ENCODE measurements at regions not wholly inside any gene's neighbourhood (a gene's known extent, or its start where the extent isn't known, plus 50 kb on each side); places are given as distances from the start of the nearest gene placed in this dataset.

DNA sequence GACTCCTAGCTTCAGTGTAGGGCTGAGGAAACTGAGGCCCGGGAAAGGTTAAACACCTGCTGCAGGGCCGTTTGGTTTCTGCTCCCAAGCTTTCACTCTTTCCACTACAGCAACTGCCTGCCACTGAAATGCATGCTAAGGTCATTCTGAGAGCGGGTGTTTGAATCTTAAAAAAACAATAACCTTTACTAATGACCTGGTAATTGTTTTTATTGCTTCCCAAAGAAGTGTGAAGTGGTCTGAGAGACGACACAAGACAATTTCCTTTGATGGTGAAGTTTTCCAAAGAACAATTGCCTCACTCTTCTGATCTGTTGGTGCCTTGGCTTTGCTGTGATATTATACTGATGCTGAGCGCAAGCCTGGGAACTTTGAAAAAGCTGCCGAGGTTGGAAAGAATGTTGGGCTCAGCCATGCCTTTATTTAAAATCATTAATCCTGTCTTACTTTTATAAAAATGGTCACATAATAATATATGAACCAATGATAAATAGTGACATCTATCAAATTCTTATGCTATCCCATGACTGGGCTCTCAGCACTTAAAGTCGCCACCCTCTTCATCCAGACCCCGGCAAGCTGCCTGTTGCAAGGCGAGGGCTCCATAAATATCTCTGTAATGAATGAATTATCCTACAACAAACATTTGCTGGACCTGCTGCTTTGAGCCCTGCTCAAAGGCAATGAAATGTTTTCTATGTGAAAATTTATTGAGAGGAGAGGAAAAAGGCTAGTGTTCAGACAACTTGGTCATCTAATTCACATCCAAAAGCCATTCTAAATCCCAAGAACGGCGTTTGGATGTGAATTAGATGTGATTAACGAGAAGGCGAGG is 67.8 kb upstream of the SOD3 start:
- no peak overlapping the region for H3K4me3 ChIP-seq (ENCODE audit: low read length)
- Mint-ChIP-seq H3K9me3 (peaks cover 0 to 2% (median 0%) of the 10 kb centered on the region in 11 donors), H3K27me3 (peaks cover 0 to 23% (median 14%) of the 10 kb centered on the region in 5 donors), H3K36me3 (no peaks in the 10 kb centered on the region), H3K4me1 (no peaks in the 10 kb centered on the region), H3K4me3 (no peak overlapping the region), H3K27ac (no peak overlapping the region)
- no peaks in the 10 kb centered on the region for H3K27me3 ChIP-seq (ENCODE audit: control insufficient read depth in 2 of 2, insufficient read depth in 2 of 2, low read length in 2 of 2)
- no peaks in the 10 kb centered on the region for H3K9me3 ChIP-seq (ENCODE audit: control insufficient read depth in 2 of 3, low read length in 3 of 3)
- DNase-seq (no peak), ATAC-seq (no peak)
- H3K4me1 ChIP-seq (ENCODE audit: control insufficient read depth in 2 of 2, insufficient read depth in 2 of 2, low read length in 2 of 2) = no peaks in the 10 kb centered on the region
- ChIA-PET CTCF (no interaction called here), POLR2A (no interaction called here)
- no peak overlapping the region for H3K27ac ChIP-seq (ENCODE audit: low read depth, low read length)
- intact Hi-C loops (cut with micrococcal nuclease) = no loop called here
- H3K36me3 ChIP-seq (ENCODE audit: control insufficient read depth in 2 of 3, insufficient read depth in 3 of 3, low read length in 3 of 3) = no peaks in the 10 kb centered on the region

DNA sequence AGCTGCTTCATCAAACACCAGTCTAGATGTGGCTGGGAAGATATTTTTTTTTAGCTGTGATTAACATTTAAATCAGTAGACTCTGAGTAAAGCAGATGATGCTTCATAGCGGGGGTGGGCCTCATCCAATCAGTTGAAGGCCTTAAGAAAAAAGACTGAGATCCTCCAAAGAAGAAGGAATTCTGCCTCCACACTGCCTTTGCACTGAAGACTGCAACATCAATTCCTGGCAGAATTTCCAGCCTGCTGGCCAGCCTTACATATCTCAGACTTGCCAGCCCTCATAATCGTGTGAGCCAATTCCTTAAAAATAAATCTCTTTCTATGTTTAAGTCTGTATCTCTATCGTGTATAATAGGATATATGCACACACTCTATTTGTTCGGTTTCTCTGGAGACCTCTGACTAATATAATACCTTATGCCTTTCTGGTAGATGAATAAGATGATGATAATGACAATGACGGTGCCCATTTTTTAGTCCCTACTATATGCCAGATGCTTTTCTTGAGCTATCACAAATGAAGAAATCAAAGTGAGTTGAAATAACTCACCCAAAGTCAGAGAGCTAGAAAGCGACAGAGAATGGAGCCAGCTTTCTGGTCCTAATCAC is 66.1 kb upstream of the SOD3 start:
- Histone ChIP-seq H3K27me3 (ENCODE audit: control insufficient read depth in 2 of 2, insufficient read depth in 2 of 2, low read length in 2 of 2) (no peaks in the 10 kb centered on the region), H3K4me1 (ENCODE audit: control insufficient read depth in 2 of 2, insufficient read depth in 2 of 2, low read length in 2 of 2) (no peaks in the 10 kb centered on the region), H3K4me3 (ENCODE audit: low read length) (no peak overlapping the region), H3K27ac (ENCODE audit: low read depth, low read length) (no peak overlapping the region), H3K9me3 (ENCODE audit: control insufficient read depth in 2 of 3, low read length in 3 of 3) (no peaks in the 10 kb centered on the region), H3K36me3 (ENCODE audit: control insufficient read depth in 2 of 3, insufficient read depth in 3 of 3, low read length in 3 of 3) (no peaks in the 10 kb centered on the region)
- Mint-ChIP-seq H3K9me3 (peaks cover 0 to 1% (median 0%) of the 10 kb centered on the region in 11 donors), H3K27ac (no peak overlapping the region), H3K36me3 (no peaks in the 10 kb centered on the region), H3K4me3 (no peak overlapping the region), H3K4me1 (no peaks in the 10 kb centered on the region), H3K27me3 (peaks cover 0 to 33% (median 12%) of the 10 kb centered on the region in 5 donors)
- ATAC-seq (no peak), DNase-seq (no peak)
- CTCF ChIA-PET = interaction anchor here (0.6 kb wide), 1 partner anchor 1126 kb away, joined by 3 read pairs; no protein-coding TSS in a partner anchor
- intact Hi-C loops (cut with micrococcal nuclease) = no loop called here
- POLR2A ChIA-PET = no interaction called here

DNA sequence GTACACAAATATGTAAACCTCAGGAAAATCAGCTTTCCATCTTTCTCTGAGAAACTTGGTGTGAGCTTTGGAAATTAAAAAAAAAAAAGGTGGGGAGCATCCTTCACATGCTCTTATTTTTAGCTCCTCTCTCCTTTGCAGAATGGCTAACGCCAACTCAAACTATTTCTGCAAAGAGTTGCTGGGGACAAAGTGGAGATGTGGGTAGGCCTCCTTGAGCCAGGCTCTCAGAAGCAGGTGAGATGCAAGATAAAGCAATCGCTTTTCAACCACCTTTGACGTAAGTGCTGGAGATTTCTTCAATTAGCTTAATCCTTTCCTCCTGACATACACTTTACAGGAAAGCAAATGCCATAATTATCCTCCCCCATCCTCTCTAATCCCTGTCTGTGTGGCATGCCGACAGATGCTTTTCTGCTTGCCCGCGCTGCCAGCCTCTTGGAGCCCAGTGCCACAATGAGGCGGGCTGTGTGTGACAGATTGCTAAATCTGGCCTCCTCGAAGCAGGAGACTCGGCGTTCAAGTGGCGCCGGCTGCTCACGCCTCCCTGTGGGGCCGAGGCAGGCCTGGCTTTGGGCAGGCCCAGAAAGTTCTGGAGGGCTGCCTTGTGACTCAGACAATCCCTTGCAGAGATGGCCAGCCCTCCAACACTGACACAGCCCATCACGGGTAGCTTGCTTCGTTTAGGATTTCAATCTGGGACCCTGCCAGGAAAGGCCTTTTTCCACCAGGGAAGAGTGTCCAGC is 64.9 kb upstream of the SOD3 start:
- peaks cover 0 to 1% (median 0%) of the 10 kb centered on the region in 11 donors for H3K9me3 Mint-ChIP-seq
- no peaks in the 10 kb centered on the region for H3K36me3 Mint-ChIP-seq
- Histone ChIP-seq H3K4me1 (ENCODE audit: control insufficient read depth in 2 of 2, insufficient read depth in 2 of 2, low read length in 2 of 2) (no peaks in the 10 kb centered on the region), H3K9me3 (ENCODE audit: control insufficient read depth in 2 of 3, low read length in 3 of 3) (no peaks in the 10 kb centered on the region), H3K36me3 (ENCODE audit: control insufficient read depth in 2 of 3, insufficient read depth in 3 of 3, low read length in 3 of 3) (no peaks in the 10 kb centered on the region), H3K4me3 (ENCODE audit: low read length) (no peak overlapping the region), H3K27ac (ENCODE audit: low read depth, low read length) (no peak overlapping the region), H3K27me3 (ENCODE audit: control insufficient read depth in 2 of 2, insufficient read depth in 2 of 2, low read length in 2 of 2) (no peaks in the 10 kb centered on the region)
- H3K27me3 Mint-ChIP-seq = peaks cover 0 to 33% (median 12%) of the 10 kb centered on the region in 5 donors
- ChIA-PET CTCF (no interaction called here), POLR2A (no interaction called here)
- H3K4me1 Mint-ChIP-seq = no peaks in the 10 kb centered on the region
- DNase-seq (no peak), ATAC-seq (no peak)
- intact Hi-C loops (cut with micrococcal nuclease) = no loop called here
- H3K27ac Mint-ChIP-seq = no peak overlapping the region
- no peak overlapping the region for H3K4me3 Mint-ChIP-seq

DNA sequence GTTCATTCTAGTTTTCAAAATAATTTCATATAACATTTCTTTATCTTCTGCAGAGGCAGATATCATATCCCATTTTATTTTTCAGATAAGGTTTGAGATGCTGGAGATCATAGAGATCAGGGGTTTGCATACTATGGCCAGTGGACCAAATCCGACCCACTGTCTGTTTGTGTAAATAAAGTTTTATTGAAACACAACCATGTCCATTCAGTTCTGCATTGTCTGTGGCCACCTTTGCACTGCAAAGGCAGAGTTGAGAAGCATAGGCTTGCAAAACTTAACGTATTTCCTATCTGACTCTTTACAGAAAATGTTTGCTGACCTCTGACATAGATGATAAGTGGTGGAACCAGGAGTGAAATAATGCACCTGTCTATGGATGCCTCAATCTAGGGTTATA is 63.9 kb upstream of the SOD3 start:
- ATAC-seq (no peak), DNase-seq (no peak)
- no peak overlapping the region for H3K4me3 ChIP-seq (ENCODE audit: low read length)
- no peak overlapping the region for H3K27ac Mint-ChIP-seq
- peaks cover 0 to 6% (median 4%) of the 10 kb centered on the region in 11 donors for H3K9me3 Mint-ChIP-seq
- POLR2A ChIA-PET = no interaction called here
- no peaks in the 10 kb centered on the region for H3K36me3 Mint-ChIP-seq
- H3K9me3 ChIP-seq (ENCODE audit: control insufficient read depth in 2 of 3, low read length in 3 of 3) = no peaks in the 10 kb centered on the region
- H3K27me3 Mint-ChIP-seq = peaks cover 0 to 33% (median 8%) of the 10 kb centered on the region in 5 donors
- H3K4me1 ChIP-seq (ENCODE audit: control insufficient read depth in 2 of 2, insufficient read depth in 2 of 2, low read length in 2 of 2) = no peaks in the 10 kb centered on the region
- intact Hi-C loops (cut with micrococcal nuclease) = no loop called here
- no peaks in the 10 kb centered on the region for H3K4me1 Mint-ChIP-seq
- CTCF ChIA-PET = no interaction called here
- H3K4me3 Mint-ChIP-seq = no peak overlapping the region
- H3K27me3 ChIP-seq (ENCODE audit: control insufficient read depth in 2 of 2, insufficient read depth in 2 of 2, low read length in 2 of 2) = no peaks in the 10 kb centered on the region
- no peak overlapping the region for H3K27ac ChIP-seq (ENCODE audit: low read depth, low read length)
- H3K36me3 ChIP-seq (ENCODE audit: control insufficient read depth in 2 of 3, insufficient read depth in 3 of 3, low read length in 3 of 3) = no peaks in the 10 kb centered on the region

DNA sequence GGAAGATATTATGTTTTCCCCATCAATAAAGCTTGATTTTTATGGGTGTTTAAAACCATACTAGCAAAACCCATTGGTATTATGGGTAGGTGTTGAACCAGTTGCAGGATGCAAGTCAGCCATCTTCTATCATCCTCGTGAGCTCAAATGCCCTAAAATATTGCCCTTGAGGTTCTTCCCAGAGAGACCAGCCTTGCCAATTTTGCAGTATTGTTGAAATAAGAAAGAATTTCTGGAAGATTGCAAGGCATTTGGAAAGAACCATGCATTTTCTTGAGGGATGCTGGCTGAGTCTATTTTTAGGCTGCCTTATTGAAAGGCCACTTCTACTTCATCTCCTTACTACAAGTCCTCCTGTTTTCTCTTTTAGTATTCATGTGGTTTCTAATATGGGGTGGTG is 60.9 kb upstream of the SOD3 start:
- Histone ChIP-seq H3K9me3 (ENCODE audit: control insufficient read depth in 2 of 3, low read length in 3 of 3) (no peaks in the 10 kb centered on the region), H3K36me3 (ENCODE audit: control insufficient read depth in 2 of 3, insufficient read depth in 3 of 3, low read length in 3 of 3) (no peaks in the 10 kb centered on the region), H3K27me3 (ENCODE audit: control insufficient read depth in 2 of 2, insufficient read depth in 2 of 2, low read length in 2 of 2) (no peaks in the 10 kb centered on the region), H3K4me1 (ENCODE audit: control insufficient read depth in 2 of 2, insufficient read depth in 2 of 2, low read length in 2 of 2) (no peaks in the 10 kb centered on the region), H3K4me3 (ENCODE audit: low read length) (no peak overlapping the region), H3K27ac (ENCODE audit: low read depth, low read length) (no peak overlapping the region)
- Mint-ChIP-seq H3K27ac (no peak overlapping the region), H3K4me1 (no peaks in the 10 kb centered on the region), H3K27me3 (peaks cover 0 to 26% (median 4%) of the 10 kb centered on the region in 5 donors), H3K36me3 (peaks cover 0 to 5% (median 0%) of the 10 kb centered on the region in 5 donors), H3K9me3 (peaks cover 4 to 29% (median 14%) of the 10 kb centered on the region in 11 donors), H3K4me3 (no peak overlapping the region)
- no peak for DNase-seq
- ATAC-seq = no peak
- CTCF ChIA-PET = no interaction called here
- intact Hi-C loops (cut with micrococcal nuclease) = no loop called here
- POLR2A ChIA-PET = no interaction called here

DNA sequence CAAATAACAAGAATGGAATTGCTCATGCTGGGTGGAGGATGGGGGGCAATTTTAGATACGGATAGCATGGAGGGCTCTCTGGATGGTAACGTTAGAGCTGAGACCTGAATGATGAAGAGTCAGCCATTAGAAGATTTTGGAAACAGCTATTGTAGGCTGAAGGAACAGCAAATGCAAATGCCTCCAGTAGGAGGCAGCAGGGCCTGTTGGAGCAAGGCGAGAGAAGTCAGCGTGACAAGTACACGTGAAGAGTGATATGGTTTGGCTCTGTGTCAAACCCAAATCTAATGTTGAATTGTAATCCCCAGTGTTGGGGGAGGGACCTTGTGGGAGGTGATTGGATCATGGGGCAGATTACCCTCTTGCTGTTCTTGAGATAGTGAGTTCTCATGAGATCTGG is 59.3 kb upstream of the SOD3 start:
- Histone ChIP-seq H3K9me3 (ENCODE audit: control insufficient read depth in 2 of 3, low read length in 3 of 3) (no peaks in the 10 kb centered on the region), H3K4me1 (ENCODE audit: control insufficient read depth in 2 of 2, insufficient read depth in 2 of 2, low read length in 2 of 2) (no peaks in the 10 kb centered on the region), H3K27ac (ENCODE audit: low read depth, low read length) (no peak overlapping the region), H3K36me3 (ENCODE audit: control insufficient read depth in 2 of 3, insufficient read depth in 3 of 3, low read length in 3 of 3) (no peaks in the 10 kb centered on the region), H3K27me3 (ENCODE audit: control insufficient read depth in 2 of 2, insufficient read depth in 2 of 2, low read length in 2 of 2) (no peaks in the 10 kb centered on the region), H3K4me3 (ENCODE audit: low read length) (no peak overlapping the region)
- ChIA-PET CTCF (no interaction called here), POLR2A (no interaction called here)
- Mint-ChIP-seq H3K36me3 (peaks cover 0 to 5% (median 0%) of the 10 kb centered on the region in 5 donors), H3K4me1 (no peaks in the 10 kb centered on the region), H3K4me3 (no peak overlapping the region), H3K27me3 (peaks cover 0 to 21% (median 4%) of the 10 kb centered on the region in 5 donors), H3K27ac (no peak overlapping the region), H3K9me3 (peaks cover 4 to 29% (median 14%) of the 10 kb centered on the region in 11 donors)
- intact Hi-C loops (cut with micrococcal nuclease) = no loop called here
- DNase-seq (no peak), ATAC-seq (no peak)

Measured in naive thymus-derived CD4-positive, alpha-beta T cell (primary cell).